ENCODE measurements at regions not wholly inside any gene's neighbourhood (a gene's known extent, or its start where the extent isn't known, plus 50 kb on each side); places are given as distances from the start of the nearest gene placed in this dataset.

DNA sequence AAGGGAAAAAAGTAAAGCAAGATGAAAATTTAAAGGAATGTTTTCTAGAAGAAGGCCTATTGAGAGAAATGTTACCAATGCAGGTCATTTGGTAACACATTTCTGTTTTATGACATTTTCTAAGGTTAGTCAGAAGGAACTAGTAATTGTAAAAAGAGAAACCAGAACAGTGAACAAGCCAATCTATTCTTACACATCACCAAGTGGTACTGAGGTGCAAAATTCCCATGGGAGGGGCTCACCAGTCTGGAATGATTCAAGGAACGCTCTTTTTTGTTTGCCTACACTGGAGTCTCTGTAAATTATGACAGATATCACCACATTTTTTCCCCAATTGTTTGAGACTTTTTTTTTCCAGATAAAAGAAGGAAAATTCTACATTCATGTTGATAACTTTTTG lies 404.7 kb upstream of the CNKSR2 start:
- no peak for TF ChIP-seq EP300 (IDR thresholded peaks at IDR 0.05)
- TF ChIP-seq, protein P1, sequence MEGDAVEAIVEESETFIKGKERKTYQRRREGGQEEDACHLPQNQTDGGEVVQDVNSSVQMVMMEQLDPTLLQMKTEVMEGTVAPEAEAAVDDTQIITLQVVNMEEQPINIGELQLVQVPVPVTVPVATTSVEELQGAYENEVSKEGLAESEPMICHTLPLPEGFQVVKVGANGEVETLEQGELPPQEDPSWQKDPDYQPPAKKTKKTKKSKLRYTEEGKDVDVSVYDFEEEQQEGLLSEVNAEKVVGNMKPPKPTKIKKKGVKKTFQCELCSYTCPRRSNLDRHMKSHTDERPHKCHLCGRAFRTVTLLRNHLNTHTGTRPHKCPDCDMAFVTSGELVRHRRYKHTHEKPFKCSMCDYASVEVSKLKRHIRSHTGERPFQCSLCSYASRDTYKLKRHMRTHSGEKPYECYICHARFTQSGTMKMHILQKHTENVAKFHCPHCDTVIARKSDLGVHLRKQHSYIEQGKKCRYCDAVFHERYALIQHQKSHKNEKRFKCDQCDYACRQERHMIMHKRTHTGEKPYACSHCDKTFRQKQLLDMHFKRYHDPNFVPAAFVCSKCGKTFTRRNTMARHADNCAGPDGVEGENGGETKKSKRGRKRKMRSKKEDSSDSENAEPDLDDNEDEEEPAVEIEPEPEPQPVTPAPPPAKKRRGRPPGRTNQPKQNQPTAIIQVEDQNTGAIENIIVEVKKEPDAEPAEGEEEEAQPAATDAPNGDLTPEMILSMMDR (IDR thresholded peaks at IDR 0.05), result no peak

Measured in sigmoid colon (tissue), 4 donors.